ENCODE measurements at regions not wholly inside any gene's neighbourhood (a gene's known extent, or its start where the extent isn't known, plus 50 kb on each side); places are given as distances from the start of the nearest gene placed in this dataset.
"Not testable (repeated sequence)": the region's sequence is repeated elsewhere in the genome, so short reads cannot be mapped to it uniquely, and the experiment has no call there.

- POLR2A ChIA-PET: no interaction called here
Observed at GRCh38 chr14:48289701-48290100, 614.3 kb upstream of the MDGA2 start.

GRCh38 chr14:48285217-48285616 lies 609.8 kb upstream of the MDGA2 start:
- H3K4me3 ChIP-seq (ENCODE audit: low read depth in 2 of 2, low read length in 1 of 2); POLR2A ChIA-PET; H3K27me3 ChIP-seq (ENCODE audit: insufficient read depth); H3K4me2 ChIP-seq; H3K27ac ChIP-seq (ENCODE audit: low read depth in 2 of 2, low read length in 1 of 2); H3K36me3 ChIP-seq (replicated peaks in 1 of 2; ENCODE audit: control insufficient read depth in 1 of 2, insufficient read depth in 2 of 2, low read length in 1 of 2); H4K20me1 ChIP-seq (ENCODE audit: insufficient read depth); H3K9me2 ChIP-seq; H3K9ac ChIP-seq; H3K9me3 ChIP-seq; H3F3A ChIP-seq (replicated peaks; ENCODE audit: insufficient read depth); H2AFZ ChIP-seq (ENCODE audit: low read depth); H3K79me2 ChIP-seq (ENCODE audit: insufficient read depth); CTCF ChIA-PET; H3K4me1 ChIP-seq (ENCODE audit: control insufficient read depth in 1 of 2, insufficient read depth in 2 of 2, low read depth in 1 of 2, low read length in 1 of 2); DNase-seq: not testable (repeated sequence)
- 14% methylated on average over 6 of the region's 11 CpGs for WGBS (ENCODE audit: low lambda C conversion rate)

More at GRCh38 chr14:48289701-48290100, 614.3 kb upstream of the MDGA2 start:
- H4K20me1 ChIP-seq (ENCODE audit: insufficient read depth): no peaks in the 10 kb centered on the region
- H3K4me1 ChIP-seq (ENCODE audit: control insufficient read depth in 1 of 2, insufficient read depth in 2 of 2, low read depth in 1 of 2, low read length in 1 of 2): no peaks in the 10 kb centered on the region
- no peaks in the 10 kb centered on the region for H3K9me3 ChIP-seq
- H3K27ac ChIP-seq (ENCODE audit: low read depth in 2 of 2, low read length in 1 of 2): no peak overlapping the region
- H3K4me3 ChIP-seq (ENCODE audit: low read depth in 2 of 2, low read length in 1 of 2): no peak overlapping the region
- CTCF ChIA-PET: no interaction called here
- no peaks in the 10 kb centered on the region for H3K9me2 ChIP-seq
- no peak overlapping the region for H3K4me2 ChIP-seq
- H3K79me2 ChIP-seq (ENCODE audit: insufficient read depth): no peaks in the 10 kb centered on the region
- no peaks in the 10 kb centered on the region for H3F3A ChIP-seq (replicated peaks; ENCODE audit: insufficient read depth)
- no peaks in the 10 kb centered on the region for H3K36me3 ChIP-seq (replicated peaks in 1 of 2; ENCODE audit: control insufficient read depth in 1 of 2, insufficient read depth in 2 of 2, low read length in 1 of 2)
- TF ChIP-seq TCF12 (IDR thresholded peaks at IDR 0.05): no peak
- no peak for TF ChIP-seq SMC3 (IDR thresholded peaks at IDR 0.05; ENCODE audit: low read depth, low read length)
- no peak for TF ChIP-seq RAD21 (IDR thresholded peaks at IDR 0.05; ENCODE audit: low read length)
- no peak for TF ChIP-seq SIN3A (IDR thresholded peaks at IDR 0.05; ENCODE audit: borderline replicate concordance, low read depth, low read length)
- TF ChIP-seq YY1 (IDR thresholded peaks at IDR 0.05; ENCODE audit: low read depth): no peak
- no peak for TF ChIP-seq IRF3 (IDR thresholded peaks at IDR 0.05; ENCODE audit: low read depth, low read length)
- H2AFZ ChIP-seq (ENCODE audit: low read depth): no peak overlapping the region
- no peak for DNase-seq
- H3K27me3 ChIP-seq (ENCODE audit: insufficient read depth): no peaks in the 10 kb centered on the region
- H3K9ac ChIP-seq: no peak overlapping the region

- Histone ChIP-seq H2AFZ (ENCODE audit: low read depth) (no peak overlapping the region), H4K20me1 (ENCODE audit: insufficient read depth) (no peaks in the 10 kb centered on the region), H3K36me3 (replicated peaks in 1 of 2; ENCODE audit: control insufficient read depth in 1 of 2, insufficient read depth in 2 of 2, low read length in 1 of 2) (no peaks in the 10 kb centered on the region), H3F3A (replicated peaks; ENCODE audit: insufficient read depth) (no peaks in the 10 kb centered on the region), H3K9me3 (no peaks in the 10 kb centered on the region), H3K27me3 (ENCODE audit: insufficient read depth) (no peaks in the 10 kb centered on the region), H3K4me3 (ENCODE audit: low read depth in 2 of 2, low read length in 1 of 2) (no peak overlapping the region), H3K4me1 (ENCODE audit: control insufficient read depth in 1 of 2, insufficient read depth in 2 of 2, low read depth in 1 of 2, low read length in 1 of 2) (no peaks in the 10 kb centered on the region), H3K4me2 (no peak overlapping the region), H3K79me2 (ENCODE audit: insufficient read depth) (no peaks in the 10 kb centered on the region), H3K27ac (ENCODE audit: low read depth in 2 of 2, low read length in 1 of 2) (no peak overlapping the region), H3K9ac (no peak overlapping the region), H3K9me2 (no peaks in the 10 kb centered on the region)
- ChIA-PET POLR2A (no interaction called here), CTCF (no interaction called here)
- DNase-seq: no peak
- no peak for TF ChIP-seq CHD2 (IDR thresholded peaks at IDR 0.05; ENCODE audit: low read length, partially characterized antibody)
- no peak for TF ChIP-seq USF2 (IDR thresholded peaks at IDR 0.05; ENCODE audit: borderline replicate concordance, low read depth, low read length)
- no peak for TF ChIP-seq JUND (IDR thresholded peaks at IDR 0.05)
- no peak for TF ChIP-seq CTCF (IDR thresholded peaks at IDR 0.05)
- no peak for TF ChIP-seq TAF1 (IDR thresholded peaks at IDR 0.05; ENCODE audit: borderline replicate concordance, low read depth, low read length)
- no peak for TF ChIP-seq RAD21 (IDR thresholded peaks at IDR 0.05; ENCODE audit: low read length)
- TF ChIP-seq FOSL2 (IDR thresholded peaks at IDR 0.05; ENCODE audit: borderline replicate concordance, low read depth): no peak
- TF ChIP-seq TEAD4 (IDR thresholded peaks at IDR 0.05; ENCODE audit: borderline replicate concordance, insufficient read depth): no peak
- TF ChIP-seq RCOR1 (IDR thresholded peaks at IDR 0.05; ENCODE audit: low read length): no peak
- no peak for TF ChIP-seq FOXM1 (IDR thresholded peaks at IDR 0.05; ENCODE audit: low read depth)
- no peak for TF ChIP-seq ELF1 (IDR thresholded peaks at IDR 0.05)
- no peak for TF ChIP-seq SIN3A (IDR thresholded peaks at IDR 0.05; ENCODE audit: borderline replicate concordance, low read depth, low read length)
- TF ChIP-seq NFIC (IDR thresholded peaks at IDR 0.05; ENCODE audit: borderline replicate concordance): no peak
- no peak for TF ChIP-seq MXI1 (IDR thresholded peaks at IDR 0.05; ENCODE audit: low read depth, low read length)
- no peak for TF ChIP-seq YY1 (IDR thresholded peaks at IDR 0.05; ENCODE audit: low read depth)
- no peak for TF ChIP-seq GATA2 (CRISPR knock-in tag; IDR thresholded peaks at IDR 0.05)
- TF ChIP-seq MAX (IDR thresholded peaks at IDR 0.05; ENCODE audit: low read depth): no peak
- TF ChIP-seq NRF1 (IDR thresholded peaks at IDR 0.05; ENCODE audit: low read depth, low read length): no peak
- TF ChIP-seq SMC3 (IDR thresholded peaks at IDR 0.05; ENCODE audit: low read depth, low read length): no peak
Observed at GRCh38 chr14:48275301-48275700, 599.9 kb upstream of the MDGA2 start.

Data from SK-N-SH (cell line).